KG1 (cell line): ENCODE measurements at regions not wholly inside any gene's neighbourhood (a gene's known extent, or its start where the extent isn't known, plus 50 kb on each side); places are given as distances from the start of the nearest gene placed in this dataset.

ENCODE experiments used
- DNase-seq: peaks from one replicate; lab custom pipeline; 2025; lab: John Stamatoyannopoulos, UW

- no peak for DNase-seq
These were observed 407.2 kb downstream of the EFNA5 start for GRCh38 chr5:107263387-107264018.

- DNase-seq = no peak
These were observed 412.7 kb downstream of the EFNA5 start for GRCh38 chr5:107257885-107258520.

GRCh38 chr5:107254902-107255234, 415.9 kb downstream of the EFNA5 start:
- no peak for DNase-seq

GRCh38 chr5:107254214-107254901, 416.4 kb downstream of the EFNA5 start:
- no peak for DNase-seq

GRCh38 chr5:107253246-107253645, 417.5 kb downstream of the EFNA5 start:
- no peak for DNase-seq

- no peak for DNase-seq
These were observed 419.6 kb downstream of the EFNA5 start for GRCh38 chr5:107251151-107251550.

- no peak for DNase-seq
These were observed 422.6 kb downstream of the EFNA5 start for GRCh38 chr5:107248066-107248695.

- DNase-seq = no peak
These were observed 423.3 kb downstream of the EFNA5 start for GRCh38 chr5:107247427-107247826.

- DNase-seq = no peak
These were observed 427.5 kb downstream of the EFNA5 start for GRCh38 chr5:107243220-107243579.

GRCh38 chr5:107242411-107243219, 428.1 kb downstream of the EFNA5 start:
- DNase-seq = no peak

- DNase-seq = no peak
These were observed 428.9 kb downstream of the EFNA5 start for GRCh38 chr5:107241841-107242240.

- no peak for DNase-seq
These were observed 435.6 kb downstream of the EFNA5 start for GRCh38 chr5:107235167-107235566.

- DNase-seq = no peak
These were observed 437.9 kb downstream of the EFNA5 start for GRCh38 chr5:107232788-107233187.

- DNase-seq = no peak
These were observed 438.4 kb downstream of the EFNA5 start for GRCh38 chr5:107232293-107232692.

- DNase-seq = no peak
These were observed 439.5 kb downstream of the EFNA5 start for GRCh38 chr5:107231191-107231590.

- no peak for DNase-seq
These were observed 440.4 kb downstream of the EFNA5 start for GRCh38 chr5:107230367-107230766.

GRCh38 chr5:107228226-107228625, 442.5 kb downstream of the EFNA5 start:
- DNase-seq = no peak

- no peak for DNase-seq
These were observed 446.5 kb downstream of the EFNA5 start for GRCh38 chr5:107224272-107224671.

- DNase-seq = no peak
These were observed 447.7 kb downstream of the EFNA5 start for GRCh38 chr5:107223066-107223465.

- no peak for DNase-seq
These were observed 450.7 kb downstream of the EFNA5 start for GRCh38 chr5:107219993-107220392.

- no peak for DNase-seq
These were observed 452.1 kb downstream of the EFNA5 start for GRCh38 chr5:107218457-107219193.

- DNase-seq = no peak
These were observed 453.0 kb downstream of the EFNA5 start for GRCh38 chr5:107217721-107218130.
